ENCODE measurements at regions not wholly inside any gene's neighbourhood (a gene's known extent, or its start where the extent isn't known, plus 50 kb on each side); places are given as distances from the start of the nearest gene placed in this dataset.
"Not testable (repeated sequence)": the region's sequence is repeated elsewhere in the genome, so short reads cannot be mapped to it uniquely, and the experiment has no call there.

DNA sequence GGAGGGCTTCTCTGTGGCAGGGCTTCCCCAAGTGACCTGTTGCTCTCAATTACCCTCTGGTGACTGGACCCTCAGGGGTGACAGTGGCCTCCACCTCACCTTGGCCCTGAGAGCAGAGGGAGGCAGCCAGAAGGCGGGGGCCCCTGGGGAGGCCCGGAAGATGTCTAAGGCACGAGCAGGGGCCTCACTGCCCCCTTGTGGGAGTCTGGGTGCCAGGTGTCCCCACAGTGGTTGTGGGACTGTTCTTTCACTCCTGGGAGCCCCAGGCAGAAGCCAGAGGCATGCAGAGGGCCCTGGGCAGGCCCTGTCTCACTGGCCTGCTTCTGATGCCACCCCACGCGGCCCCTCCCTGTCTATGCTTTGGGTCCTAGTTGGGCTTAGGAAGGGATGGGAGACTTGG lies 59.3 kb downstream of the TMEM121 start:
- no CpG with 5 or more reads among the region's 5 CpGs for WGBS (ENCODE audit: extremely low coverage, insufficient coverage, insufficient read length)

DNA sequence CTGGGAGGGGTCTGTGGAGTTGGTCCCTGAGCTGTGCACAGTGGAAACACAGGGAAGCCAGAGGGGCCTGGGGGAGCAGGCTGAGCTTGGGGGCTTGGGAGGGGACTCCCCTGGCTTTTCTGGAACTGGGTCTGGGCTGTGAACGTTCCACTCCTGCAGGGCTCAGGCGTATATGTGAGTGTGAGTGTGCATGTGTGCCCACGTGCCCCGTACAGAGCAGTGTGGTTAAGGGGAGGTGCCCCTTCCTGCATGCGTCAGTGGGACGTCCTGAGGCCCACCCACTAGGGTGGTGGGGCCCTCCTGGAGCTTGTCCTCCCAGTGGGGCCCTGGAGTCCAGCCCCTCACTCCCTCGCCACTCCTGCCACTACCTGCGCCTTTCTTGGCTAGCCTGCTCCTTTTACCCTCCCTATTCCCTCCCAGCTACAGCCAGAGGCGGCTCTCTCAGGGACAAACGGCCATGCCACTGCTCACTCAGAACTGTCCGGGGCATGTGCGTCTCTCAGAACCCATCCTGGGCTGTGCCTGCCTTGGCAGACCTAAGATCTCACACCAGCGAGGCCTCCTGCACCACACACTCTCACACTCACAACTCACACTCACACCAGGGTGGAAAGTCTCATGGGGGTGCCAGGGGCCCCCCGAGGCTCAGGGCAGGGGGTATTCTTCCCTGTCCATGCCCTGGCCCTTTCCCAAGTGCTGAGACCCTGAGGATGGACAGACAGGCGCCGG lies 59.9 kb downstream of the TMEM121 start:
- H3K27ac ChIP-seq (ENCODE audit: low read depth, low read length); DNase-seq; H3K4me3 ChIP-seq (ENCODE audit: low read depth, low read length); H4K91ac ChIP-seq (ENCODE audit: low read depth, low read length); H2BK12ac ChIP-seq (ENCODE audit: low read length); H3K79me1 ChIP-seq (ENCODE audit: low read length); H4K8ac ChIP-seq (ENCODE audit: low read depth, low read length); H3K4me1 ChIP-seq (ENCODE audit: control insufficient read depth in 1 of 2, insufficient read depth in 2 of 2, low read length in 2 of 2); H3K36me3 ChIP-seq (ENCODE audit: control insufficient read depth in 1 of 2, insufficient read depth in 2 of 2, low read length in 2 of 2); H3K23ac ChIP-seq (ENCODE audit: low read length); H3K4me2 ChIP-seq (ENCODE audit: low read length); H4K12ac ChIP-seq (ENCODE audit: low read depth, low read length); H2AFZ ChIP-seq (ENCODE audit: insufficient read depth, low read length, poor library complexity); H3K27me3 ChIP-seq (ENCODE audit: insufficient read depth, low read length); H3K18ac ChIP-seq (ENCODE audit: low read length); H3K14ac ChIP-seq (ENCODE audit: low read length); H3K9ac ChIP-seq (ENCODE audit: low read length); H2BK5ac ChIP-seq (ENCODE audit: low read depth, low read length, poor library complexity); H3K79me2 ChIP-seq (ENCODE audit: control insufficient read depth, insufficient read depth, low read length, poor library complexity); H2BK120ac ChIP-seq (ENCODE audit: insufficient read depth, low read length, poor library complexity); H2AK5ac ChIP-seq (ENCODE audit: low read length); H3K4ac ChIP-seq (ENCODE audit: low read depth, low read length): not testable (repeated sequence)
- H3K9me3 ChIP-seq (ENCODE audit: insufficient read depth, low read depth, low read length): peaks cover 46% of the 10 kb centered on the region
- whole genome bisulfite sequencing (ENCODE audit: extremely low coverage, insufficient coverage, insufficient read length): no CpG with 5 or more reads among the region's 16 CpGs

More for the DNA sequence above, 59.3 kb downstream of the TMEM121 start:
- not testable (repeated sequence) for H3K4me1 ChIP-seq (ENCODE audit: control insufficient read depth in 1 of 2, insufficient read depth in 2 of 2, low read length in 2 of 2); H3K79me2 ChIP-seq (ENCODE audit: control insufficient read depth, insufficient read depth, low read length, poor library complexity); H2AK5ac ChIP-seq (ENCODE audit: low read length); DNase-seq; H3K27me3 ChIP-seq (ENCODE audit: insufficient read depth, low read length); H2BK12ac ChIP-seq (ENCODE audit: low read length); H3K4me3 ChIP-seq (ENCODE audit: low read depth, low read length); H4K12ac ChIP-seq (ENCODE audit: low read depth, low read length); H3K18ac ChIP-seq (ENCODE audit: low read length); H3K14ac ChIP-seq (ENCODE audit: low read length); H3K4me2 ChIP-seq (ENCODE audit: low read length); H3K79me1 ChIP-seq (ENCODE audit: low read length); H4K91ac ChIP-seq (ENCODE audit: low read depth, low read length); H3K27ac ChIP-seq (ENCODE audit: low read depth, low read length); H3K9ac ChIP-seq (ENCODE audit: low read length); H2BK120ac ChIP-seq (ENCODE audit: insufficient read depth, low read length, poor library complexity); H3K23ac ChIP-seq (ENCODE audit: low read length); H2AFZ ChIP-seq (ENCODE audit: insufficient read depth, low read length, poor library complexity); H2BK5ac ChIP-seq (ENCODE audit: low read depth, low read length, poor library complexity); H4K8ac ChIP-seq (ENCODE audit: low read depth, low read length); H3K4ac ChIP-seq (ENCODE audit: low read depth, low read length); H3K36me3 ChIP-seq (ENCODE audit: control insufficient read depth in 1 of 2, insufficient read depth in 2 of 2, low read length in 2 of 2)
- peaks cover 43% of the 10 kb centered on the region for H3K9me3 ChIP-seq (ENCODE audit: insufficient read depth, low read depth, low read length)

DNA sequence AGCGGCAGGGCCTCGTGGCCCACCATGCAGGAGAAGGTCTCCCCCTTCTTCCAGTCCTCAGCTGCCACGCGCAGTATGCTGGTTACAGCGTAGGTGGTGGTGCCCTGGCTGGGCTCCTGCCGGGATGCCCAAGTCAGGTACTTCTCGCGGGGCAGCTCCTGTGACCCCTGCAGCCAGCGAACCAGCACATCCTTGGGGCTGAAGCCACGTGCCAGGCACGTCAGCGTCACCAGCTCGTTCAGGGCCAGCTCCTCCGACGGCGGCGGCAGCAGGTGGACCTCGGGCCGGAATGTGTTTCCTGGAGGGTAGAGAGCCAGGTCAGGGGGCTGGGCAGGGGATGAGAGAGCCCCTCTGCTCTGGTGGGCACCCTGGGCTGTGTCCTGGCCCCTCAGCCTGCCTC lies 60.7 kb downstream of the TMEM121 start:
- not testable (repeated sequence) for H3K4me3 ChIP-seq (ENCODE audit: low read depth, low read length); H2BK120ac ChIP-seq (ENCODE audit: insufficient read depth, low read length, poor library complexity); H3K27me3 ChIP-seq (ENCODE audit: insufficient read depth, low read length); H3K4ac ChIP-seq (ENCODE audit: low read depth, low read length); H3K14ac ChIP-seq (ENCODE audit: low read length); H4K8ac ChIP-seq (ENCODE audit: low read depth, low read length); H3K18ac ChIP-seq (ENCODE audit: low read length); H4K91ac ChIP-seq (ENCODE audit: low read depth, low read length); H3K4me1 ChIP-seq (ENCODE audit: control insufficient read depth in 1 of 2, insufficient read depth in 2 of 2, low read length in 2 of 2); H3K23ac ChIP-seq (ENCODE audit: low read length); H2AK5ac ChIP-seq (ENCODE audit: low read length); H3K79me1 ChIP-seq (ENCODE audit: low read length); H3K36me3 ChIP-seq (ENCODE audit: control insufficient read depth in 1 of 2, insufficient read depth in 2 of 2, low read length in 2 of 2); H3K79me2 ChIP-seq (ENCODE audit: control insufficient read depth, insufficient read depth, low read length, poor library complexity); H3K27ac ChIP-seq (ENCODE audit: low read depth, low read length); H2BK12ac ChIP-seq (ENCODE audit: low read length); DNase-seq; H2AFZ ChIP-seq (ENCODE audit: insufficient read depth, low read length, poor library complexity); H4K12ac ChIP-seq (ENCODE audit: low read depth, low read length); H2BK5ac ChIP-seq (ENCODE audit: low read depth, low read length, poor library complexity); H3K9ac ChIP-seq (ENCODE audit: low read length); H3K4me2 ChIP-seq (ENCODE audit: low read length)
- peaks cover 40% of the 10 kb centered on the region for H3K9me3 ChIP-seq (ENCODE audit: insufficient read depth, low read depth, low read length)
- no CpG with 5 or more reads among the region's 19 CpGs for WGBS (ENCODE audit: extremely low coverage, insufficient coverage, insufficient read length)

GRCh38 chr14:105587482-105588235 lies 61.3 kb downstream of the TMEM121 start:
- not testable (repeated sequence) for H2BK12ac ChIP-seq (ENCODE audit: low read length); H2AFZ ChIP-seq (ENCODE audit: insufficient read depth, low read length, poor library complexity); H2BK120ac ChIP-seq (ENCODE audit: insufficient read depth, low read length, poor library complexity); H3K79me1 ChIP-seq (ENCODE audit: low read length); H3K4me3 ChIP-seq (ENCODE audit: low read depth, low read length); H3K14ac ChIP-seq (ENCODE audit: low read length); H3K18ac ChIP-seq (ENCODE audit: low read length); H4K91ac ChIP-seq (ENCODE audit: low read depth, low read length); H2BK5ac ChIP-seq (ENCODE audit: low read depth, low read length, poor library complexity); H3K23ac ChIP-seq (ENCODE audit: low read length); H3K27ac ChIP-seq (ENCODE audit: low read depth, low read length); DNase-seq; H2AK5ac ChIP-seq (ENCODE audit: low read length); H3K36me3 ChIP-seq (ENCODE audit: control insufficient read depth in 1 of 2, insufficient read depth in 2 of 2, low read length in 2 of 2); H3K79me2 ChIP-seq (ENCODE audit: control insufficient read depth, insufficient read depth, low read length, poor library complexity); H4K8ac ChIP-seq (ENCODE audit: low read depth, low read length); H3K4me1 ChIP-seq (ENCODE audit: control insufficient read depth in 1 of 2, insufficient read depth in 2 of 2, low read length in 2 of 2); H4K12ac ChIP-seq (ENCODE audit: low read depth, low read length); H3K4ac ChIP-seq (ENCODE audit: low read depth, low read length); H3K9ac ChIP-seq (ENCODE audit: low read length); H3K27me3 ChIP-seq (ENCODE audit: insufficient read depth, low read length); H3K4me2 ChIP-seq (ENCODE audit: low read length)
- no CpG with 5 or more reads among the region's 37 CpGs for WGBS (ENCODE audit: extremely low coverage, insufficient coverage, insufficient read length)
- peaks cover 42% of the 10 kb centered on the region for H3K9me3 ChIP-seq (ENCODE audit: insufficient read depth, low read depth, low read length)
